KOPT-K1 (cell line): ENCODE measurements at regions not wholly inside any gene's neighbourhood (a gene's known extent, or its start where the extent isn't known, plus 50 kb on each side); places are given as distances from the start of the nearest gene placed in this dataset.

Experiments used
- H3K27ac ChIP-seq: fragments of 200-600 bp; sonication (generic); 2 replicates; pipeline ENCODE4 v1.5.1; 2016; ENCODE audit warnings: antibody characterized with exemption, mild to moderate bottlenecking, low read depth, low read length; ENCODE audit not compliant: poor library complexity, severe bottlenecking
- H3K36me3 ChIP-seq: fragments of 200-600 bp; sonication (generic); 2 replicates; pipeline ENCODE4 v1.5.1; 2017; ENCODE audit warnings: antibody characterized with exemption, mild to moderate bottlenecking, low read length, moderate library complexity; ENCODE audit not compliant: insufficient read depth
- H3K9me3 ChIP-seq: fragments of 200-600 bp; sonication (generic); 2 replicates; pipeline ENCODE4 v1.5.1; 2017; ENCODE audit warnings: antibody characterized with exemption, low read length, mild to moderate bottlenecking; ENCODE audit not compliant: insufficient read depth, poor library complexity, severe bottlenecking

DNA sequence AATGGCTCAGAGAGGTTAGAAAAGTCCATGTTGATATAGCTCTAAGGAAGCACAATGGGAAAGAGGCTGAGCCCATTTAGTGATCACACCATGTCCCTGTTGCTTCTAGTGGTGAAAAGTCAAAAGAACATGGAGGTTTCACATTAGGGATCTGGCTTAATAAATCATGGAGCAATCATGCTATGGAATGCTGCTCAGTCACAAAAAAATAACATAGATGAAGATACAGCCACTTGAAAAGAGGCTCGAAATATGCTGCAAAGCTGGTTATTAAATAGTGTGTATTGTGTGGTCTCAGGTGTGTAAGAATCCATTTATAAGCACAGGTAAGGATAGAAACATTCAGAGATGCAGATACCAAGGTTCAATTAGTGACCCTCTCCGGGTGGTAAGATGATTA, 63.6 kb upstream of the CPO start:
- Histone ChIP-seq H3K9me3 (no peaks in the 10 kb centered on the region), H3K36me3 (no peaks in the 10 kb centered on the region), H3K27ac (no peak overlapping the region)

DNA sequence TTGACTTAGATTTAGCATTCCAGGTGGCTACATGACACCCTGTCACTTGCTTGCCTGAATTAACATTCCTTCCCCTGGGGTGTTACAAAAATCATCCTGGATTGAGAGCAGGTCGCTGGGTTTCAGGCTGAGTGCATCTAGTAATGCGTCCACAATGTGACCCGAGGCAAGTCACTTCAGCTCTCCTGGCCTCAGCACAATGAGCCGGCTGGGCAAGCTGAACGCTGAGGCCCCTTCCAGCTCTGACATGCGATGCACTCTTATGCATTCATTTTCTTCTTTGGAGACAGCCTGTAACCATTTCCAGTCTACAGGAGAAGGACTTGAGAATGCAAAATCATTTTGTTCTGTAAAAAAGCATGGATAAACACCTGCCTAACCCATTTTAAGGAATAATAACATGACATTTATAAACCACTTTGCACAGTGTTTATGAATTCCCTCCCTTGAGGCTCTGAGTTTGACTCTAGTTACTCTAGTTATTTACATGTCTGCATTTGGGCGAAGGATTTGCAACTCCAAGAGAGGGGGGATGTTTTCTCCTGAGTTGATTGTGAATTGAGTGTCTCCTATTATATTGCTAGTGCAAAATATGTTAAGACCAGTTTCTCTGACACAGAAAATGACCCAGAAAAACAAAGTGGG, 63.0 kb upstream of the CPO start:
- Histone ChIP-seq H3K9me3 (no peaks in the 10 kb centered on the region), H3K27ac (no peak overlapping the region), H3K36me3 (no peaks in the 10 kb centered on the region)

DNA sequence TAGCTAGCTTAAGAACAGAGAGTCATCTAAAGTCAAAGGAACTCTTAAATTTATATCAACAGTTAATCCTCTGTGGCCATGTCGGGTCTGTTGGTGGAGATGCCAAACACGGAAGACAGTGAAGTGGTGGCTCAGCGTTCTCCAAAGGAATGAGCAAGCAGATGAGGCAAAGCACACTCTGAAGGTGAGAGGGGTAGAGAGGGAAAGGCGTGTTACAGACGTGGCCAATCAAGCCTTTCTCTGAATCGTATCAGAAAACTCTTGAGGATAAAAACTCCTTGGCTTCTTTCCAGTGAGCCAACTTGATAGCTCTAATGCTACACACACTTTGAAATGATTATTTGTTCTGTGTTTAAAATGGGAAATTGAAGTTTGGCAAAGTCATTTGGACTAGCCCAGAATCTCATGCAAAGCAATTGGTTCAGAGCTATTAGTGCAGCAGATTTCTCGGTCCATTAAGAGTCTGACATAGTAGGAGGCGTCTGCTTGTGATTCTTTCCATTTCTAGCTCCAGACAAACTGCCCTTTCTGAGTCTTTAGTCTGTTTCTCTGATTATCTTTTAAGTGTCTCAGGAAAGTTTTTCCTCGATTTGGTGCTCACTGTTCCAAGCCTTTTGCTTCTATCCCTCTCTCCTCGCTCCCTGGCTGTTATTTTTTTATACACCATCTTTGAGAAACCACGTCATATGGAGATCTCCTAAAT, 57.5 kb upstream of the CPO start:
- H3K36me3 ChIP-seq = no peaks in the 10 kb centered on the region
- H3K9me3 ChIP-seq = no peaks in the 10 kb centered on the region
- H3K27ac ChIP-seq = no peak overlapping the region

DNA sequence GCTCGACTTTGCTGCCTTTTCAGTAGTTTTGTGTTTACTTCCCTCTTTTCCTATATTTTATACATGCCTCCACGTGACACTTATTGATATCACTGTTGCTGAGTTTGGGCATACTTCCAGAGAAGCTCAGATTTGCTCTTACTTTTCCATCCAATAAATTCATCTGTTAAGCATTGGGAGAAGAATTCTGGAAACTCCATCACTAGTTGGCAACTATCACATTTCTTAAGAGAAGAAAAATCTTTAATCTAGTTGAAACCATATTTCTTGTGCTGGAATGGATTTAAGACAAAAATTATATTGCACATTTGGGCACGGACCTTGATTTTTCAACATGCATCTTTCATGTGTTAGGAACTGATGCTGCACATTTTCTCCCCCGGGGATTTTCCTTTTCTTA, 52.6 kb upstream of the CPO start:
- no peaks in the 10 kb centered on the region for H3K36me3 ChIP-seq

DNA sequence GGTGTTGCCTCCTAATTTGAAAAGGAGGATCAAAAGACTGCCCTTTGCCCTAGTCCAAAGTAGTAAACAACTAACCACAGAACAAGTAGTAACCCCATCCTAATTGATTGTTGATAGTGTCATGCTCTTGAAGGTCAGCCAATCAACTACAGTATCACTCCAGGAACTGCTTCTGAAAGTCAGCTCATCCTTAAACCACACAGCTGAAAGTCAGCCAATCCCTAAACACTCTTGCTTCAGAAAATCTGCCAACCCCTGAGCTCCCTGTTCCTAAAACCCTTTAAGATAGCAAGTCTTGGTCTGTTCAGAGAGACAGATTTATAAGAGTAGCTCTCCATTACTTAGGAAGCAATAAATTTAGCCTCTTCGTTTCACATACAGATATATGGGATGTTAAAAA, 51.6 kb upstream of the CPO start:
- no peaks in the 10 kb centered on the region for H3K36me3 ChIP-seq
- H3K9me3 ChIP-seq = no peaks in the 10 kb centered on the region
- no peak overlapping the region for H3K27ac ChIP-seq

More for the DNA sequence above, 52.6 kb upstream of the CPO start:
- Histone ChIP-seq H3K27ac (no peak overlapping the region), H3K9me3 (no peaks in the 10 kb centered on the region)
